ENCODE measurements at regions not wholly inside any gene's neighbourhood (a gene's known extent, or its start where the extent isn't known, plus 50 kb on each side); places are given as distances from the start of the nearest gene placed in this dataset.

GRCh38 chr7:23918856-23919255 lies 208.8 kb downstream of the STK31 start:
- no peaks in the 10 kb centered on the region for H3K36me3 ChIP-seq (replicated peaks in 1 of 2; ENCODE audit: control insufficient read depth in 1 of 2, insufficient read depth in 2 of 2, low read length in 2 of 2)
- H3K27me3 ChIP-seq (ENCODE audit: control insufficient read depth in 2 of 2, insufficient read depth in 2 of 2, low read length in 2 of 2): no peaks in the 10 kb centered on the region
- H2AFZ ChIP-seq (ENCODE audit: insufficient read depth, low read depth, low read length, poor library complexity, severe bottlenecking): no peak overlapping the region
- no peak overlapping the region for H3K9ac ChIP-seq (ENCODE audit: insufficient read depth, low read length, poor library complexity, severe bottlenecking)
- Mint-ChIP-seq H3K27me3 (ENCODE audit: low read depth in 3 of 3) (no peaks in the 10 kb centered on the region), H3K4me1 (no peaks in the 10 kb centered on the region), H3K27ac (no peak overlapping the region), H3K36me3 (no peaks in the 10 kb centered on the region), H3K9me3 (peaks cover 0 to 5% (median 0%) of the 10 kb centered on the region in 7 donors), H3K4me3 (no peak overlapping the region)
- H3K9me3 ChIP-seq (replicated peaks in 1 of 2; ENCODE audit: control insufficient read depth in 1 of 2, insufficient read depth in 1 of 2, low read length in 2 of 2): no peaks in the 10 kb centered on the region
- no peak for DNase-seq
- H4K20me1 ChIP-seq (ENCODE audit: insufficient read depth, low read length): no peaks in the 10 kb centered on the region
- H3K27ac ChIP-seq (ENCODE audit: low read depth in 1 of 2, low read length in 2 of 2): no peak overlapping the region
- H3K4me3 ChIP-seq (replicated peaks in 1 of 3; ENCODE audit: low read depth in 2 of 3, low read length in 3 of 3): no peak overlapping the region
- H3K79me2 ChIP-seq (ENCODE audit: insufficient read depth, low read length): no peaks in the 10 kb centered on the region
- TF ChIP-seq, protein P1, sequence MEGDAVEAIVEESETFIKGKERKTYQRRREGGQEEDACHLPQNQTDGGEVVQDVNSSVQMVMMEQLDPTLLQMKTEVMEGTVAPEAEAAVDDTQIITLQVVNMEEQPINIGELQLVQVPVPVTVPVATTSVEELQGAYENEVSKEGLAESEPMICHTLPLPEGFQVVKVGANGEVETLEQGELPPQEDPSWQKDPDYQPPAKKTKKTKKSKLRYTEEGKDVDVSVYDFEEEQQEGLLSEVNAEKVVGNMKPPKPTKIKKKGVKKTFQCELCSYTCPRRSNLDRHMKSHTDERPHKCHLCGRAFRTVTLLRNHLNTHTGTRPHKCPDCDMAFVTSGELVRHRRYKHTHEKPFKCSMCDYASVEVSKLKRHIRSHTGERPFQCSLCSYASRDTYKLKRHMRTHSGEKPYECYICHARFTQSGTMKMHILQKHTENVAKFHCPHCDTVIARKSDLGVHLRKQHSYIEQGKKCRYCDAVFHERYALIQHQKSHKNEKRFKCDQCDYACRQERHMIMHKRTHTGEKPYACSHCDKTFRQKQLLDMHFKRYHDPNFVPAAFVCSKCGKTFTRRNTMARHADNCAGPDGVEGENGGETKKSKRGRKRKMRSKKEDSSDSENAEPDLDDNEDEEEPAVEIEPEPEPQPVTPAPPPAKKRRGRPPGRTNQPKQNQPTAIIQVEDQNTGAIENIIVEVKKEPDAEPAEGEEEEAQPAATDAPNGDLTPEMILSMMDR (IDR thresholded peaks at IDR 0.05): no peak
- intact Hi-C loops (cut with micrococcal nuclease): no loop called here
- no peaks in the 10 kb centered on the region for H3K4me1 ChIP-seq (ENCODE audit: control insufficient read depth in 1 of 2, insufficient read depth in 2 of 2, low read length in 2 of 2)
- H3K4me2 ChIP-seq (replicated peaks; ENCODE audit: extremely low read depth, low read length, poor library complexity, severe bottlenecking): no peak overlapping the region

GRCh38 chr7:23925088-23925487 lies 215.1 kb downstream of the STK31 start:
- Histone ChIP-seq H3K9ac (ENCODE audit: insufficient read depth, low read length, poor library complexity, severe bottlenecking) (no peak overlapping the region), H3K27me3 (ENCODE audit: control insufficient read depth in 2 of 2, insufficient read depth in 2 of 2, low read length in 2 of 2) (no peaks in the 10 kb centered on the region), H3K27ac (ENCODE audit: low read depth in 1 of 2, low read length in 2 of 2) (no peak overlapping the region), H3K79me2 (ENCODE audit: insufficient read depth, low read length) (no peaks in the 10 kb centered on the region), H3K4me3 (replicated peaks in 1 of 3; ENCODE audit: low read depth in 2 of 3, low read length in 3 of 3) (no peak overlapping the region), H3K4me1 (ENCODE audit: control insufficient read depth in 1 of 2, insufficient read depth in 2 of 2, low read length in 2 of 2) (no peaks in the 10 kb centered on the region), H4K20me1 (ENCODE audit: insufficient read depth, low read length) (no peaks in the 10 kb centered on the region), H3K4me2 (replicated peaks; ENCODE audit: extremely low read depth, low read length, poor library complexity, severe bottlenecking) (no peak overlapping the region), H3K9me3 (replicated peaks in 1 of 2; ENCODE audit: control insufficient read depth in 1 of 2, insufficient read depth in 1 of 2, low read length in 2 of 2) (no peaks in the 10 kb centered on the region), H2AFZ (ENCODE audit: insufficient read depth, low read depth, low read length, poor library complexity, severe bottlenecking) (no peak overlapping the region), H3K36me3 (replicated peaks in 1 of 2; ENCODE audit: control insufficient read depth in 1 of 2, insufficient read depth in 2 of 2, low read length in 2 of 2) (no peaks in the 10 kb centered on the region)
- intact Hi-C loops (cut with micrococcal nuclease): no loop called here
- WGBS (ENCODE audit: insufficient coverage): no CpG with 5 or more reads among the region's 5 CpGs
- TF ChIP-seq, protein P1 (IDR thresholded peaks at IDR 0.05): no peak
- H3K36me3 Mint-ChIP-seq: no peaks in the 10 kb centered on the region
- H3K9me3 Mint-ChIP-seq: peaks cover 0 to 5% (median 0%) of the 10 kb centered on the region in 7 donors
- H3K4me1 Mint-ChIP-seq: no peaks in the 10 kb centered on the region
- no peak overlapping the region for H3K27ac Mint-ChIP-seq
- H3K27me3 Mint-ChIP-seq (ENCODE audit: low read depth in 3 of 3): peaks cover 0 to 2% (median 0%) of the 10 kb centered on the region in 3 donors
- H3K4me3 Mint-ChIP-seq: no peak overlapping the region
- DNase-seq: no peak
